ENCODE measurements at regions not wholly inside any gene's neighbourhood (a gene's known extent, or its start where the extent isn't known, plus 50 kb on each side); places are given as distances from the start of the nearest gene placed in this dataset.
"Not testable (repeated sequence)": the region's sequence is repeated elsewhere in the genome, so short reads cannot be mapped to it uniquely, and the experiment has no call there.

DNA sequence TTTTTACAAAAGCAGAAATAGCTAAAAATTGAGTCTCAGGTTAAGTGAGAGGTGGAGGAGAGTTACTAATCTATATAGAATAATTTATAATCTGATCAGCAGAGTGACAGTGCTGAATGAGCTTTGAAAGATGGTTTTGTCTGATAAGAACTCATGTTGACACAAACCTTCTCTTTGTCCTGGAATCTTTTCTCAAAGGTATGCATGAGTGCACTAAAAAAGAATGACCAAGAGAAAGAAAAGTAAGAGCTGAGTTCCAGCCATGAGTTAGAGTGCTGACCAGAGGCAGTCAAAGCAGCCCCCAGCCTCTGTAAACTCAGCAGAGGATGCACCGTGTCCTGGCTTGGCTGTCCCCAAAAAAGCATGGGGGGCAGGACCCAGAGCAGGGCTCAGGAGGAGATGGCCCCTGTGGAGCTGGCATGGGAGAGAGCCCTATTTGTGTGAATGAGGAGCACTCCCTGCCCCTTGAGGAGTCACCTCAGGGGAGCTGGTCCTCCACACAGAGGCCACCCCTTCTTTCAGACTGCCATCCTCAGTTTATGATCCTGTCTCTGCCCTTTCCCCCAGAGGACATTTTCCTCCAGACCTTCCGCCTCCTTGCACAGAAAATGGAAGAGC is 129.8 kb downstream of the SEC23A start:
- DNase-seq: no peak

DNA sequence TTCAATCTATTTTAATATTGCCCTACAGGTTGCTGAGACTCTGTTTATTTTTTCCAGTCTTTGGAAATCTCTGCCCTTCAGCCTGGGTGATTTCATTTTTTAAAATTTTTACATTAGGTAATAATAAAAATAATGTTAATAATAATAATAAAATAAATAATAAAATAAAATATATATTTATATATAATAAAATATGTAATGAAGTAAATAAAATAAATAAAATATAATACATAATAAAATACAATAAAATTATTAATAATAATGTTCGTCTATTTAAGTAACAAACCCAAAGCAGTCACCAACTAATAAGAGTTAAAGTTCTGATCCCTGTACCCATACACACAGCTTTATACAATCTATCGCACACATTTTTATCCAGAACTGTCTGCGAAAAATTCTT is 130.5 kb downstream of the SEC23A start:
- DNase-seq: no peak

DNA sequence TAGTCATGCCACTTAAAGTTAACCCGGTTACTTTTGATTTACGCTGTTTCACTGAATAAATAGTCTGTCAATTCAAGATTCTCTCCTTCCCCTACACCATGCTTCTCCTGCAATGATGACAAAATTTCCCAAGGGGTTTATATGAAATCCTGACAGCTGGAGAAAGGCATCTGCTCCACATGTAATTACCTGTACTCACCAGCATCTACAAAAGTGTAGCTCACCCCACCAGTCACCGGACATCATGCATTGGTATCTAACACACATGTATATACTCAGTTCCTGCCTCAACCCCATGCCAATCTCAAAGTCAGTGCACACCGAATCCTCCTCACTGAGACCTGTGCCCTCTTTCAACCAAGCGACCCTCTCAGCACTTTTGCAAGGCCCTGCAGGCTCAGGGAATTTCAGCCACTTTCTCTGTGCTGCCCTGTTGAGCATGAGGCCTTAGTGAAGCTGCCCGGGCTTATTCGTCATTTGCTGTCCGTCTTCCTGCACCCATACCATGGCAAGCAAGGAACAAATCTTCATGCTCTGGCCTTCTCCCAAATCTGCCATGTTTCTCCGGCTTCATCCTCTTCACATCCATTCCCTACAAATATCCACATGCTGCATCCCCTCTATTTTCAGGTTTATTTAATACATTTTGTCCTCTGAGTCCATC is 131.6 kb downstream of the SEC23A start:
- DNase-seq: no peak

DNA sequence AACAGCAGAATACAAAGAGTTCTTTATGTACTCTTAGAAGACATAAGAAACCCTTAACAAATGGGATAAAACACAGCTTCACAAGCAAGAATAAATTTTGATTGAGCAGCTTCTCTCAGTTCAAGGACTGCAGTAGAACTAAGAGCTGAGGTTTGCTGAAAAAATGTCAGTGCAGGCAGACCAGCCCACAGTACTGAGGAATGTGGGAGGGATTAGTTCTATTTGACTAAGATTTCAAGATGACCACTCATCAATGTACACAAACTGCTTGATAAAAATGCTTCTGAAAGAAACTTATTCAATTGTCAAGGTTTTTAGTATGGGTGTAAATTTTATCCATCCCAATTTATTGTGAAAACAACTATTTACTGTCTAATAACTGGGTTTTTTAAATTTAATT is 138.4 kb downstream of the SEC23A start:
- peak in 1 of 2 experiments; percentile 35 for DNase-seq

DNA sequence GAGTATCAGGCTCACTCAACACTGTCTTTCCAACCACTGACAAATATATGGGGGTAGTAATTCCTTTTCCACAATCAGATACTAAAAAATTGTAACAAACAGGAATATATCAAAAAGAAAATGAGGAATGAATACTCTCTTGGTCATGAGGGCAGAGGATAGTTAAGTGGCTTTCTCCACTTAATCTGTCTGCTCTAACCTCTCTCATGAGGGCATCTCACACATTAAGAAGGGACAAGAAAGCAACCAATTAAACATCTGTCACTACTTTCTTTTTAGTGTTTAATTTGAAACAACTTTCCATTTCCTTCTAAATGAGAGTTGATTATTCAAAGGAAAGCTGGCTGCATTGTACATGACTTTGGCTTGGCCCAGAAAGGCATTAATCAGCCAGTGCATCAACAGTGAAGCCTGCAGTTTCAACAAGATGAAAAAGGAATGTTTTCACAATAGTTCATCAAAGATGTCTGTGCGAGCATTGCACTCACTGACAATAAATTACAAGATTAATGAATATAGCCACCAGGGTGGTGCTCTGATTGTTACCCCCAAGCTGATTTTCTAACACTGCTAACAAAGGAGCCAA is 142.0 kb downstream of the SEC23A start:
- DNase-seq: no peak

DNA sequence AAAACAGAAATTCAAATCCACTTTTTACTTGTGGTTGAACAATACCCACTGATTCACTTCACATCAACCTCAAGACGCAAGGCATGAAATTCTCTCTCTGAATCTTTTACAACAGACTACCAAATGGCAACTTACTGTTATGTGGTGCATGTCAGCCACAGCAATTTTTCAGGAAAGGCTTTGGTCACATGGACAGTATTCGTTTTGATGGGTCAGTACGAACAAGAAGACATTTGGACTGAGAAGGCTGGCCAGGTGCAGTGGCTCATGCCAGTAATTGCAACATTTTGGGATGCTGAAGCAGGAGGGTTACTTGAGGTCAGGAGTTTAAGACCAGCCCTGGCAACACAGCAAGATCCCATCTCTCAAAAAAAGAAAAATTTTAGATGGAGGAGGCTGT is 144.0 kb downstream of the SEC23A start:
- DNase-seq: no peak

DNA sequence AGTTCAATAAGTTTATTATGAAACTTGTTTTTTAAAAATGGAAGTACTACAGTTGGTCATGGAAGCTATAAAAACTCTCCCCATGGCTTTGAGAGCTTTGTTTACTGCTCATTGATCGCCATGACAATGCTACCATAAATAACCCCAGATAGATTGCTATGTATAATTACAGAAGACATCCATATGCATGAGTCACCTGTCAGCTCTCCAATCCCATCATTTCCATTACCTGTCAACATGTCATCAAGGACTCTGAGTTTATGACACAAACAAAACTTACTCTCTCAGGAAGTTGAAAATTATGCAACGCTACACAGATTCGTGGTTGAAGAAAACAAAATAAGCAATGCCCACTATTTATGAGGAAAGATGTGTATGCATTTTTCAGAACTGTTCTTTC is 144.4 kb downstream of the SEC23A start:
- no peak for DNase-seq

DNA sequence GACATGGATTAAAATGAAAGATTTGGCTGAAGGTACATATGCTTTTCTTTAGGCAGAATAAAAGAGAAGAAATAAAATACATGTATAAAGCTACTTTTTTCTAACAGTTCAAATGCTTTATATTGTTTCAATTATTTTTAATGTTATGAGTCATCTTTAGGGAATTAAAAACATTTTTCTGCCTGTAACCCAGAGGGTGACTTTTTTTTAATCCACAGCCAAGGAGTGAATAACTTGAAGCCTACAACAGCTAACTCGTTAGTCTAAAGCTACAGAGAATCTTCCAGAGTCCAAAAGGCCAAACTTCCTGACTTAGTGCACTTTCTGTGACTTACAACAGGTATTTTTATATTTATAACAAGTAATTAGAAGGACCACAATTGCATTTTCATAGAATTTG is 151.6 kb downstream of the SEC23A start:
- no peak for DNase-seq

DNA sequence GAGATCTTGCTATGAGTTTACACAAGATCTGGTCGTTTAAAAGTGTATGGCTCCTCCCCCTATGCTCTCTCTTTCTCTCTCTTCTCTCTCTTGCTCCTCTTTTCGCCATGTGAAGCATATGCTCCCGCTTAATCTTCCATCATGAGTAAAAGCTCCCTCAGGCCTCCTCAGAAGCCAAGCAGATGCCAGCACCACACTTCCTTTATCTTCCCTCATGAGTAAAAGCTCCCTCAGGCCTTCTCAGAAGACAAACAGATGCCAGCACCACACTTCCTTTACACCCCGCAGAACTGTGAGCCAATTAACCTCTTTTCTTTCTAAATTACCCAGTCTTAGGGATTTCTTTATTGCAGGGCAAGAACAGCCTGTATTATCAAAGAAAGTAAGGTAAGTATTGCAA is 152.4 kb downstream of the SEC23A start:
- DNase-seq: no peak

DNA sequence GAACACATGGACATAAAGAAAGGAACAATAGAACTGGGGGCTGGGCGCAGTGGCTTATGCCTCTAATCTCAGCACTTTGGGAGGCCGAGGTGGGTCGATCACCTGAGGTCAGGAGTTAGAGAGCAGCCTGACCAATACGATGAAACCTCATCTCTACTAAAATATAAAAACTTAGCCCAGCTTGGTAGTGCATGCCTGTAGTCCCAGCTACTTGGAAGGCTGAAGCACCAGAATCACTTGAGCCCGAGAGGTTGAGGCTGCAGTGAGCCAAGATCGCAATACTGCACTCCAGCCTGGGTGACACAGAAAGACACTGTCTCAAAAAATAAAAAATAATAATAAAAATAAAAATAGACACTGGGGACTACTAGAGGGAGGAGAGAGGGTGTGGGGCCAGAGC is 154.5 kb downstream of the SEC23A start:
- DNase-seq: no peak

DNA sequence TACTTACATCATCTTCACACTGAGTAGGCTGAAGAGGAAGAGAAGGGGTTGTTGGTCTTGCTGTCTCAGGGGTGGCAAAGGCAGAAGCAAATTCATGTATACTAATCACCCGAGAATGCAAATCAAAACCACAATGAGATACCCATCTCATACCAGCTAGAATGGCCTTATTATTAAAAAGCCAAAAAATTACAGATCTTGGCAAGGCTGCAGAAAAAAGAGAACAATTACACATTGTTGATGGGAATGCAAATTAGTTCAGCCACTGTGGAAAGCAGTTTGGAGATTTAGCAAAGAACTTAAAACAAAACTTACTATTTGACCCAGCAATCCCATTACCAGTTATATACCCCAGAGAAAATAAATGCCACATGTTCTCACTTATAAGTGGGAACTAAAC is 154.9 kb downstream of the SEC23A start:
- DNase-seq: no peak

DNA sequence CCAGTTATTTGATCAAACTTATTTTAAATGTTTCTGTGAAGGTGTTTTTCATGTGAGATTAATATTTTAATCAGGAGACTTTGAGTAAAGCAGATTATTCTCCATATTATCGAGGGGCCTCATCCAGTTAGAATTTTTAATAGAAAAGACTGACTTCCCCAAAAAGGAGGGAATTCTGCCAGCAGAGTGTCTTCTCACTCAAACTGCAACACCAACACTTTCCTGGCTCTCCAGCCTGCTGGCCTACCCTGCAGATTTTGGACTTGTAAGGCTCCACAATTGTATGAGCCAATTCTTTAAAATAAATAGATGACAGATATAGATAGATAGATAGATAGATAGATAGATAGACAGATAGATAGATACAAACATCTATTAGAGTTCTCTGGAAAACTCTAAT is 155.7 kb downstream of the SEC23A start:
- no peak for DNase-seq

DNA sequence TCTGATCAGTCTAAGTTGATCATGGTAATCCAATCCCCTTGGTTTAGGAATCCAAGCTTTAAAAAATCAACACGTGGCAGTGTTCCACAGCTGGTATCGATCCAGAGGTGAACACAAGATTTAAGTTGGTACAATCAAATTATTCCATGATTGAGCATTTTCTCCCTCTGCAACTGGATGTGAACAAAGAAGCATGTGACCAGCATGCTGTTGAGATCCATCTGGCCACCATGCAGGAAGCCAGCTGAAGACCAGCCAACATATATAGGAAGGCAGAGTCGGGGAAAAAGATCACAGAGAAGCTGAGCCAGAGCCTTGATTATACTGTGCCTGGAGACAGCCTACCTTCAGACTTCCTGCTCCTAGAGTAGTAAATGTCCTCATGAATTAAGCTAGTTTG is 158.3 kb downstream of the SEC23A start:
- no peak for DNase-seq

DNA sequence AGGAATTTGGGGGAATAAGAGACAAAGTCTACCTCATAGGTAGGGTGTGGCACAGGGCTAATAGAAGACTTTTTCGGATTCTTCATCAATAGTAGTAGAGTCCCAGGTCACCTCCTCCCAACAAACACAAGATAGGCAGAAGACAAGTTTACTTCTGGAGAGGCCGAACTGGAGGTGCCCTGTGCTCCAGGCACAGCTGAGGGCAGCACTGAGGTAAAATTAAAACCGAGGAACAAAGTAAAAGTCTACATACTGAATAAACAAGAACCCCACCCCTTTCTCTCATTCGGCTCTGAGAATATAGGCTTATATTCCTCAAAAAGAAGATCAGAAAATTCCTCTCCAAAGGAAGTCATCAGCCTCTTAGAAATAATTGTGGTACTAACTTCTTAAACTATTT is 161.5 kb downstream of the SEC23A start:
- DNase-seq: no peak

DNA sequence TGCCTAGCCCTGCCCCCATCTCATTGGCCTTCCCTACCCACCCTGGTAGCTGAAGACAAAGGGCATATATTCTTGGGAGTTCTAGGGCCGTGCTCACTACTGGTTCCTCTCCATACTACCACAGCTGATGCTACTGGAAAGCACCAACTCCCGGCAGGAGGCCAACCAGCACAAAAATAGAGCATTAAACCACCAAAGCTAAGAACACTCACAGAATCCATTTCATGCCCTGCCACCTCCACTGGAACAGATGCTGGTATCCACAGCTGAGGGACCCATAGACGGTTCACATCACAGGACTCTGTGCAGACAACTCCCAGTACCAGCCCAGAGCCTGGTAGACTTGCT is 170.4 kb downstream of the SEC23A start:
- not testable (repeated sequence) for DNase-seq

DNA sequence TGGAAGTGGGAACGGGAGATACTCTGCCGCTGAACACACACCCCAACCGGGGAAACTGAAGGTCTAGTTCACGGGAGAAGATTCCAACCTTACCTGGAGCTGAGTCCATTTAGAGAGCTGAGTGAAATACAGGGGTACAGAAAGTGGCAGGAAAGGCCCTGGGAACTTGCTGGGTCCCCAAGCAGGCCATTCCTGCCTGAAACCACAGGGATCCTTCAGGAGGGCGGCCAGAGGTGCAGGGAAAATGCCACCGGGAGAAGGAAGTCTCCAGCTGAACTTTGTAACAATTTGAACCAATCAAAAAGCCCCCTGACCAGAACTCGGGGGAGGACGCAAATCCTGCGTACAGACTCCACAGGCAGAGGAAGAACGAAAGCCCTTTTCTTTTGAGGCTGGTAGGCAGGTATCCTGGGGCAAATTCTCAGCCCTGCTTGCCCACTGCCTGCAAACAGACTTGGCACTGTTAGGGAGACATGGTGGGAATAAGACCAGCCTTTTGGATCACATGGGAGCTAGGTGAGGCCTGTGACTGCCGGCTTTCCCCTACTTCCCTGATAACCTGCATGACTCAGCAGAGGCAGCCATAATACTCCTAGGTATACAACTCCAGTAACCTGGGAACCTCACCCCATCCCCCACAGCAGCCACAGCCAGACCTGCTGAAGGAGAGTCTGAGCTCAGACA is 170.9 kb downstream of the SEC23A start:
- DNase-seq: no peak

DNA sequence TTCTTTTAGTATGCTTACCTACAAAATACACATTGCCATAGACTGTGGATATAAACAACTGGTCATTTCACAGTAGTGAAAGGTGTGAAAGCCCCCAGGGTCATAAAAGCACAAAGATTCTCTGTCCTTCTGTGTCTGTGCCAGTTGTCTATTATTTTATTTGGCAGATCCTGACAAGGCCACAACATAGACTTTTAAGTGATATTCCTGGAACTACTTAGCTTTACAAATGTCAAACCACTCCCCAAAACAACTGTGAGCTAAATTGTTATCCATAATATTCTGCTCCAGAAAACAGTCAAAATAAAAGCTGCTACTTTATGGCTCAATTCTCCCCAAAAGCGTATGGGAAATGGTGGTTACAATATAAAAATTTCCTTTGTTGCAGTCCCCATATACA is 172.1 kb downstream of the SEC23A start:
- DNase-seq: no peak

DNA sequence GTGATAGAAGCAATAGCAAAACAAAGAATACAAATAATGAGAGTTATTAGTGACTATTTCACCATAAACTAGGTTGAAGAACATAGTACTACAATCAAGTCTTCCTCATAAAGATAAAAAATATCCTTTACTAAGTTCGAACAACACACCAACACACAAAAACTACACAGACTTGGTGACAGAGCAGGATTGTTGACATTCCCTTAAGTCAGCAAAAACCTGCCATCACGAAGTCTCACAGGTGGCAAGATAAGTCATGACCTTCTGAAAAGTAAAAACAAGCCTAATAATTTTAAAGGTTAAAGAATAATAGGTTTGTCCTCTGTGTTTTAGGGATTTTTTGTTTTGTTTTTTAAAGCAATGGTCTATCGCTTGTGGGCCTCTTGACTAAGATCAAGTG is 173.0 kb downstream of the SEC23A start:
- DNase-seq: no peak

DNA sequence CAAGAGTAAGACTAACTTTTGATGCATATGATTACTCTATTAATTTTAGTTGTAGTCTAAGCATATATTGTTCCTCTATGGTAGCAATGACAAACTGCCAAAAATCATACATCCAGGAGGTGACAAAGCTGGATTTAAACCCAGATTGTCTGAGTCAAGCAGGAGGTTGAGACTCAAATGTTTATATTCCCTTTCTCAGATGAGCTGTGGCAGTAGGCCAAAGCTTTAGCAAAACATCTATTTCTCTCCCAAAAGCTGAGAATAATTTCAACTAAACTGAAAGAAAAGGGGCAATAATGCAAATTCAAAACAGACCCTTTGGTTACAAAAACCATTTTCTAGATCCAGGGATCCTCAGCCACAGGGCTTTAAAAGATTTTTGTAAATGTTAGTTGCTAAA is 173.6 kb downstream of the SEC23A start:
- no peak for DNase-seq

DNA sequence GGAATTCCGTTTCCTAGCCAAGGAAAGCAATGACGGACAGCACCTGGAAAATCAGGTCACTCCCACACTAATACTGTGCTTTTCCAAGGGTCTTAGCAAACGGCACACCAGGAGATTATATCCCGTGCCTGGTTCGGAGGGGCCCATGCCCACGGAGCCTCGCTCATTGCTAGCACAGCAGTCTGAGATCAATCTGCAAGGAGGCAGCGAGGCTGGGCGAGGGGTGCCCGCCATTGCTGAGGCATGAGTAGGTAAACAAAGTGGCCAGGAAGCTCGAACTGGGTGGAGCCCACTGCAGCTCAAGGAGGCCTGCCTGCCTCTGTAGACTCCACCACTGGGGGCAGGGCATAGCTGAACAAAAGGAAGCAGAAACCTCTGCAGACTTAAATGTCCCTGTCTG is 181.1 kb downstream of the SEC23A start:
- DNase-seq: not testable (repeated sequence)

DNA sequence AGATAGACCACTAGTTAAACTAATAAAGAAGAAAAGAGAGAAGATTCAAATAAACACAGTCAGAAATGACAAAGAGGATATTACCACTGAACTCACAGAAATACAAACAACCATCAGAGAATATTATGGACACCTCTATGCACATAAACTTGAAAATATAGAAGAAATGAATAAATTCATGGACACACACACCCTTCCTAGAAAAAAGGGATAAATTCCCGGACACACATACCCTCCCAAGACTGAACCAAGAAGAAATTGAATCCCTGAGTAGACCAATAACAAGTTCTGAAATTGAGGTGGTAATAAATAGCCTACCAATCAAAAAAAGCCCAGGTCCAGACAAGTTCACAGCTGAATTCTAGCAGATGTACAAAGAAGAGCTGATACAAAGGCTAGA is 187.9 kb downstream of the SEC23A start:
- DNase-seq: no peak

DNA sequence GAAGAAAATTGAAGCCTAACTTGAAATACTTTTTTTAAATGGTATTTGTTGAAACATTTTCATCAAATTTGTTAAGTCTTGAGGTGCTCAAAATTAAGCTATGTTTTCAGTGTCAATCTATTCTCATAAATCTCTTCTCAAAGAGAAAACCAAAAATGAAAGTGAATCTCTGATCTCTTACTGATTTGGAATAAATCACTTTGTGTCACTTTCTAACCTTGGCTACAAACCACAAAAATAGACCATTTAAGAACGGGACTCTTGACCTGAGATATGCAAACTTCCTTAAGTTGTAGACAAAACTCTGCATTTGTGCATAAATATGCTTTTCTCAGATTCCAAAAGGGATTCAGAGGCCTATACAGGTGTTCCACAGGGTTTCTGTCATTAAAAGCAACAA is 192.9 kb downstream of the SEC23A start:
- DNase-seq: no peak

DNA sequence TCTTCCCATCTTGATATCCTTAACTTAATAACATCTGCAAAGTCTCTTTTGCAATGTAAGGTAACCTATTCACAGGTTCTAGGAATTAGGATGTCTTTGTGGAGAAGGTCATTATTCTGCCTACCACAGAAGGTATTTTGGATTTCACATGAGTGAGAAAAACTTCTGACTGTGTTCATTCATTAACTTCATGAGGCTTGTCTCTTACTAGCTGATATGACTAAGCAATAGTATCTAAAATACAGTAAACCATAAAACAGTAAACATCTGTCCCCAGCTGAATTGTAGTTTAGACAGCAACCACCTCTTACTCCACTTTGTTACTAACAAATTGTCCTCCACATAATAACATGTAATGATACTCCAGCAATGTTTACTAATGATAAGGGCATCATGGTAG is 198.1 kb downstream of the SEC23A start:
- no peak for DNase-seq

DNA sequence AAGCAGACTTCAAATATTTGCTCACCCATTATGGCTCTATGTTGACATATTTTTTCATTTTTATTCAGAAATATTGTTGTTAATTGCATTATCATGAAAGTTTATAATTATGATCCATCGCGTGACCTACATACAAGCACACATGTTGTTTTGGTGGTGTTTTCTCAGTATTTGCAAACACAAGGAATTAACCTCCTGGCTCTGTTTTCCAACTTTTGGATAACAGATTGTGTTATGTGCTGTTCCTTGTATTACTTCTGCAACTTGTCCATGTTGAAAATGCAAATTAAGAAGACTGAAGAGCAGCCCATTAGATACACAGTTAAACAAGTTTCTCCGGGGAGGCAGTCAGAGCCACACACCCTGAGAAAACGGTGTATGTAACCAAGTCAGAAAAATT is 201.2 kb downstream of the SEC23A start:
- no peak for DNase-seq

Data from NCI-H187 (cell line).